DOHH2 (cell line): ENCODE measurements at regions not wholly inside any gene's neighbourhood (a gene's known extent, or its start where the extent isn't known, plus 50 kb on each side); places are given as distances from the start of the nearest gene placed in this dataset.

ENCODE experiments used
- H3F3A ChIP-seq: fragments of 200-600 bp; sonication (generic), shearing (Covaris generic); 2 replicates; pipeline ENCODE4 v1.6.0; 2016; ENCODE audit warnings: antibody characterized with exemption, mild to moderate bottlenecking; ENCODE audit not compliant: control insufficient read depth, insufficient read depth
- H3K27ac ChIP-seq: fragments of 200-600 bp; sonication (generic); 2 replicates; pipeline ENCODE4 v1.5.1; 2014; ENCODE audit warnings: low read depth, mild to moderate bottlenecking, low read length, moderate library complexity
- H3K27me3 ChIP-seq: fragments of 200-600 bp; sonication (generic); 2 replicates; pipeline ENCODE4 v1.6.1; 2014; ENCODE audit warnings: mild to moderate bottlenecking, low read length, mixed read lengths; ENCODE audit not compliant: control insufficient read depth
- H3K36me3 ChIP-seq: fragments of 200-600 bp; sonication (generic); 2 replicates; pipeline ENCODE4 v1.6.1; 2014; ENCODE audit warnings: mild to moderate bottlenecking, low read length, moderate library complexity, mixed read lengths; ENCODE audit not compliant: control insufficient read depth
- H3K4me1 ChIP-seq: fragments of 200-600 bp; sonication (generic); 2 replicates; pipeline ENCODE4 v1.6.1; 2014; ENCODE audit warnings: mild to moderate bottlenecking, low read length, mixed read lengths; ENCODE audit not compliant: control insufficient read depth
- H3K4me2 ChIP-seq: fragments of 200-600 bp; sonication (generic); 2 replicates; pipeline ENCODE4 v1.6.0; 2014; ENCODE audit warnings: mild to moderate bottlenecking, low read length, moderate library complexity
- H3K4me3 ChIP-seq: fragments of 200-600 bp; sonication (generic); 2 replicates; pipeline ENCODE4 v1.5.1; 2014; ENCODE audit warnings: mild to moderate bottlenecking, low read length, mixed read lengths
- H3K79me2 ChIP-seq: fragments of 200-600 bp; sonication (generic); 2 replicates; pipeline ENCODE4 v1.6.1; 2014; ENCODE audit warnings: mild to moderate bottlenecking, low read length, mixed read lengths; ENCODE audit not compliant: control insufficient read depth
- H3K9me2 ChIP-seq: fragments of 200-600 bp; sonication (generic); replicated peaks from 2 replicates; pipeline ENCODE4 v1.6.1; 2014; ENCODE audit warnings: mild to moderate bottlenecking, low read length, mixed read lengths; ENCODE audit not compliant: control insufficient read depth
- H3K9me3 ChIP-seq: fragments of 200-600 bp; sonication (generic); 2 replicates; pipeline ENCODE4 v1.6.1; 2014; ENCODE audit warnings: antibody characterized with exemption, low read length, mixed read lengths; ENCODE audit not compliant: control insufficient read depth, insufficient read depth
- H4K20me1 ChIP-seq: fragments of 200-600 bp; sonication (generic); 2 replicates; pipeline ENCODE4 v1.6.0; 2014; ENCODE audit warnings: low read depth, mild to moderate bottlenecking, antibody characterized with exemption, low read length, moderate library complexity; ENCODE audit not compliant: control insufficient read depth, insufficient read depth
- CTCF ChIP-seq: fragments of 200-600 bp; sonication (generic); IDR thresholded peaks from one replicate; pipeline ENCODE4 v1.5.1; 2014; ENCODE audit warnings: antibody characterized with exemption, mild to moderate bottlenecking, low read depth, low read length; ENCODE audit not compliant: poor library complexity, severe bottlenecking
- EZH2phosphoT487 ChIP-seq: fragments of 200-600 bp; sonication (generic); IDR thresholded peaks from 2 replicates; pipeline ENCODE4 v1.6.1; 2017; ENCODE audit warnings: borderline replicate concordance, mild to moderate bottlenecking, antibody characterized with exemption, low read length, moderate library complexity, mixed read lengths

GRCh38 chr1:10868599-10868965 is 72.1 kb upstream of the CASZ1 start:
- peaks cover 3% of the 10 kb centered on the region; the same call in 1 of the 2 replicates for H3K4me1 ChIP-seq

GRCh38 chr1:10869933-10870332 is 73.5 kb upstream of the CASZ1 start:
- H3K27me3 ChIP-seq = peaks cover 45% of the 10 kb centered on the region
- no peaks in the 10 kb centered on the region for H3K79me2 ChIP-seq
- peaks cover 3% of the 10 kb centered on the region; the same call in 1 of the 2 replicates for H3K4me1 ChIP-seq
- no peaks in the 10 kb centered on the region for H3F3A ChIP-seq
- no peaks in the 10 kb centered on the region for H3K9me2 ChIP-seq
- TF ChIP-seq CTCF (no peak), EZH2phosphoT487 (no peak)
- no peaks in the 10 kb centered on the region for H4K20me1 ChIP-seq
- no peaks in the 10 kb centered on the region for H3K9me3 ChIP-seq
- H3K4me3 ChIP-seq = no peak overlapping the region
- H3K4me2 ChIP-seq = no peak overlapping the region
- H3K36me3 ChIP-seq = no peaks in the 10 kb centered on the region
- H3K27ac ChIP-seq = no peak overlapping the region

More at GRCh38 chr1:10868599-10868965, 72.1 kb upstream of the CASZ1 start:
- no peak overlapping the region for H3K4me2 ChIP-seq
- H4K20me1 ChIP-seq = no peaks in the 10 kb centered on the region
- no peaks in the 10 kb centered on the region for H3K9me3 ChIP-seq
- no peaks in the 10 kb centered on the region for H3K79me2 ChIP-seq
- no peak overlapping the region for H3K27ac ChIP-seq
- TF ChIP-seq CTCF (no peak), EZH2phosphoT487 (no peak)
- H3K36me3 ChIP-seq = no peaks in the 10 kb centered on the region
- no peak overlapping the region for H3K4me3 ChIP-seq
- peaks cover 59% of the 10 kb centered on the region for H3K27me3 ChIP-seq
- H3K9me2 ChIP-seq = no peaks in the 10 kb centered on the region
- H3F3A ChIP-seq = no peaks in the 10 kb centered on the region

GRCh38 chr1:10870493-10871096 is 74.1 kb upstream of the CASZ1 start:
- no peaks in the 10 kb centered on the region for H3K9me3 ChIP-seq
- H3K27me3 ChIP-seq = peaks cover 38% of the 10 kb centered on the region
- no peaks in the 10 kb centered on the region for H4K20me1 ChIP-seq
- H3K27ac ChIP-seq = no peak overlapping the region
- no peak for TF ChIP-seq EZH2phosphoT487
- TF ChIP-seq CTCF = no peak
- H3K4me1 ChIP-seq = peaks cover 3% of the 10 kb centered on the region; the same call in 1 of the 2 replicates
- H3F3A ChIP-seq = no peaks in the 10 kb centered on the region
- H3K79me2 ChIP-seq = no peaks in the 10 kb centered on the region
- H3K4me3 ChIP-seq = no peak overlapping the region
- no peaks in the 10 kb centered on the region for H3K36me3 ChIP-seq
- H3K4me2 ChIP-seq = no peak overlapping the region
- H3K9me2 ChIP-seq = no peaks in the 10 kb centered on the region
